Liver (tissue), 3 donors: ENCODE measurements at regions not wholly inside any gene's neighbourhood (a gene's known extent, or its start where the extent isn't known, plus 50 kb on each side); places are given as distances from the start of the nearest gene placed in this dataset.

Source experiments
- EGR1 ChIP-seq, 2 donors: IDR thresholded peaks; 2 replicates each; pipeline ENCODE4 v1.6.1; 2016 to 2018; ENCODE audit warnings: antibody characterized with exemption in 2 of 2, low read depth in 2 of 2
- FOXA2 ChIP-seq: IDR thresholded peaks from 2 replicates; pipeline ENCODE4 v1.6.1; 2016; ENCODE audit warnings: antibody characterized with exemption
- RAD21 ChIP-seq, 2 donors: IDR thresholded peaks; 2 replicates each; pipeline ENCODE4 v1.6.1; 2016; ENCODE audit warnings: antibody characterized with exemption in 2 of 2, mild to moderate bottlenecking in 2 of 2
- RXRA ChIP-seq, 2 donors: IDR thresholded peaks; 2 replicates each; pipeline ENCODE4 v1.6.1; 2017 to 2018; ENCODE audit warnings: antibody characterized with exemption in 2 of 2, mild to moderate bottlenecking in 1 of 2
- TAF1 ChIP-seq: conservative IDR thresholded peaks from 2 replicates; pipeline ENCODE4 v1.6.1; 2016; ENCODE audit warnings: antibody characterized with exemption, mild to moderate bottlenecking
- YY1 ChIP-seq: IDR thresholded peaks from 2 replicates; pipeline ENCODE4 v1.6.1; 2016; ENCODE audit warnings: antibody characterized with exemption, mild to moderate bottlenecking
- TF ChIP-seq, protein P1 (sequence below): fragments of 150-350 bp; IDR thresholded peaks from 2 replicates; pipeline ENCODE4 v1.5.1; 2017; ENCODE audit warnings: improper control_type of control experiment, low read depth, low read length; ENCODE audit not compliant: missing input control
- TF ChIP-seq, protein P2 (sequence below): IDR thresholded peaks from 2 replicates; pipeline ENCODE4 v1.6.1; 2016; ENCODE audit warnings: antibody characterized with exemption
- TF ChIP-seq, protein P3 (sequence below): IDR thresholded peaks from 2 replicates; pipeline ENCODE4 v1.6.1; 2016; ENCODE audit warnings: antibody characterized with exemption
- donor health status: healthy.
- donor health status: healthy.

DNA sequence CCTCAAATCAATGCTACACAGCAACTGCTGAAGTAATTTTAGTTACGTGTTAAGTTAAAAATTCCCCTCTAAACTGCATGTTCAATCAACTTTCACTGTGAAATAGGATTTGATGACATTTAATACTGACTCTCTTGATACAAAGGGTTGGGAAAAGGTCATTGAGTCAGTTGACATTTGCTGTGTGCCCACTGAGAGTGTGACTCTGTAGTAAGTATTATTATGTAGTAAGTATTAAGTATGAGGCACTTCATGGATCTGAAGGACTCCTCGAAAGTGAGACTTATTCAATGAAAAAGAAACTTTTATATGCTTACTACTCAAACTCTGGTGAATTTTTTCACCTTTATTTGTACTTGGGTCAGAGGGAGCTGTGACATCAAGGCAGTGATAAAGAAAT, 83.1 kb upstream of the S1PR1 start:
- TF ChIP-seq, protein P1, sequence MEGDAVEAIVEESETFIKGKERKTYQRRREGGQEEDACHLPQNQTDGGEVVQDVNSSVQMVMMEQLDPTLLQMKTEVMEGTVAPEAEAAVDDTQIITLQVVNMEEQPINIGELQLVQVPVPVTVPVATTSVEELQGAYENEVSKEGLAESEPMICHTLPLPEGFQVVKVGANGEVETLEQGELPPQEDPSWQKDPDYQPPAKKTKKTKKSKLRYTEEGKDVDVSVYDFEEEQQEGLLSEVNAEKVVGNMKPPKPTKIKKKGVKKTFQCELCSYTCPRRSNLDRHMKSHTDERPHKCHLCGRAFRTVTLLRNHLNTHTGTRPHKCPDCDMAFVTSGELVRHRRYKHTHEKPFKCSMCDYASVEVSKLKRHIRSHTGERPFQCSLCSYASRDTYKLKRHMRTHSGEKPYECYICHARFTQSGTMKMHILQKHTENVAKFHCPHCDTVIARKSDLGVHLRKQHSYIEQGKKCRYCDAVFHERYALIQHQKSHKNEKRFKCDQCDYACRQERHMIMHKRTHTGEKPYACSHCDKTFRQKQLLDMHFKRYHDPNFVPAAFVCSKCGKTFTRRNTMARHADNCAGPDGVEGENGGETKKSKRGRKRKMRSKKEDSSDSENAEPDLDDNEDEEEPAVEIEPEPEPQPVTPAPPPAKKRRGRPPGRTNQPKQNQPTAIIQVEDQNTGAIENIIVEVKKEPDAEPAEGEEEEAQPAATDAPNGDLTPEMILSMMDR, result no peak
- TF ChIP-seq, protein P2, sequence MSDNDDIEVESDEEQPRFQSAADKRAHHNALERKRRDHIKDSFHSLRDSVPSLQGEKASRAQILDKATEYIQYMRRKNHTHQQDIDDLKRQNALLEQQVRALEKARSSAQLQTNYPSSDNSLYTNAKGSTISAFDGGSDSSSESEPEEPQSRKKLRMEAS, result no peak
- TF ChIP-seq YY1 (no peak), RXRA (IDR thresholded peaks at IDR 0.05) (no peak), TAF1 (no peak), RAD21 (IDR thresholded peaks at IDR 0.05) (no peak), FOXA2 (no peak), EGR1 (IDR thresholded peaks at IDR 0.05; ENCODE audit: low read depth in 2 of 2) (no peak)
- TF ChIP-seq, protein P3, sequence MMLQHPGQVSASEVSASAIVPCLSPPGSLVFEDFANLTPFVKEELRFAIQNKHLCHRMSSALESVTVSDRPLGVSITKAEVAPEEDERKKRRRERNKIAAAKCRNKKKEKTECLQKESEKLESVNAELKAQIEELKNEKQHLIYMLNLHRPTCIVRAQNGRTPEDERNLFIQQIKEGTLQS, result no peak
